ENCODE measurements at regions not wholly inside any gene's neighbourhood (a gene's known extent, or its start where the extent isn't known, plus 50 kb on each side); places are given as distances from the start of the nearest gene placed in this dataset.

DNA sequence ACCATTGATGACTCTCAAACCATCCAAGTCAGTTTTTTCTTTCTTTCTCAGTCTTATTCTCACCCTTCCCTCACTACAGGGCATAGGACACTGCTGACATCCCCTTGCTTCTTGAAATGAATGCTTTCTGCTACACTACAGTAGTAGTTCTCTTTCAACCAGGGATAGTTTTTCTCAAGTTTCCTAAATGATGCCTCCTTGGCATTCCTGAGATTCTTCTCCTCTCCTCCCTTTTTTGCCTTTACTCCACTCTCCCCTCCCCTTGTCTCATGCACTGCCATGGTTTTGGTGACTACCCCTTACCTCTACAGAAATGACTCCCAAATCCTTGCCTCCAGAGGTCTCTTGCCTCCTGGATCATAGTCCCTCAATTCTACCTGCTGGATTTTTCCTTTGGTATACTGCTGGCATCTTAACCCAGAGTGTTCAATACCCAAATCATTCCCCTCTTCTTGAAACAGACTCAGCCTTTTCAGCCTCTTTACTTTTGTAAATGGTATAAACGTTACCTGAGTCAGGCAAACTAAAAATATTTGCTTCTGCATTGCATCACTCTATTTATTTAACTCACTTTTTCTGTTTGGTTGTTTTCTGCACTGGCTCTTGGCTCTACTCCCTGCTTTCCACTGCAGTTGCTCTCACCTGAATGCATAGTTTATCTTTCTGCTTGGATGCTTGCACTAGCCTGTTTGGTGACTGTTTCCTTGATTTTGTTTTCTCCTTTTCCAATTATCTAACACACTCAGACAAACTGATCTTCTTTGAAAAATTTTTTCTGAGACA, 211.6 kb upstream of the IGF1 start:
- TF ChIP-seq POLR2A (IDR thresholded peaks at IDR 0.05; ENCODE audit: low read length) = no peak
- TF ChIP-seq GATA1 (IDR thresholded peaks at IDR 0.05; ENCODE audit: low read depth, low read length) = no peak

All from erythroblast (primary cell).